NCI-H2081 (cell line): ENCODE measurements at regions not wholly inside any gene's neighbourhood (a gene's known extent, or its start where the extent isn't known, plus 50 kb on each side); places are given as distances from the start of the nearest gene placed in this dataset.

Source experiments
- DNase-seq, 2 experiments: peaks; one replicate each; lab custom pipeline; 2025; lab: John Stamatoyannopoulos, UW

DNA sequence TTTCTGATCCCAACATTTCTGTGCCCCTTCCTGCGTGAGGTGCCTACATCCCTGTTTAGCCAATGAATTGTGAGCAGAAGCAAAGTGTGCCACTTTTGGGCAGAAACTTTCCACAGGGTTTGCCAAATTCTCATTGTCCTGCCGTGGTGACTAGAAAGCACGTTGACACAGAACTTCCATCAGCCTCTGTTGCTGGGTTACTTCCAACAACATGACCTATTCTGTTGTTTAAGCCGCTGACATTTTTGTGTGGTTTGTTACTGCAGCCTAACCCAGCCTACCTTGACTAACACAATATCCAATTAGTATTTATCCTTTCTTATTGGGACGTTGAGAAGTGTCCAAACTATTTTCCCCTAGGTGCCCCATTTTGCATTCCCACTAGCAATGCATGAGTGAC lies 136.8 kb downstream of the URB2 start:
- no peak for DNase-seq

- DNase-seq: peak; percentile 85 to 91
Observed at GRCh38 chr1:229768232-229768631, 142.2 kb downstream of the URB2 start.

DNA sequence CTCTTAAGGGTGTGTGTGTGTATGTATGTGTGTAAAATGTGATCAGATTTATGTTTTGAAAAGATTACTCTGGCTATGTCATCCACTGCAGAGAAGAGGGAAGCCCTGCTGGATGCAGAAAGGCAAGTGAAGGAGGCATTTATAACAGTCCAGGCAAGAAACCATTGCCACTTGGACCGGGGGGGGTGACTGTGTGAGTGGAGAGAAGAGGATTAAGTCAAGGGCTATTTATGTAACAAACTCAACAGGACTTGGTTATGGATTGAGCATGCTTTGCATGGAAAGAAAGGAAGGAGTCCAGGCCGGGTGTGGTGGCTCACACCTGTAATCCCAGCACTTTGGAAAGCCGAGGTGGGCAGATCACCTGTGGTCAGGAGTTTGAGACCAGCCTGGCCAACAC lies 143.0 kb downstream of the URB2 start:
- no peak for DNase-seq

DNA sequence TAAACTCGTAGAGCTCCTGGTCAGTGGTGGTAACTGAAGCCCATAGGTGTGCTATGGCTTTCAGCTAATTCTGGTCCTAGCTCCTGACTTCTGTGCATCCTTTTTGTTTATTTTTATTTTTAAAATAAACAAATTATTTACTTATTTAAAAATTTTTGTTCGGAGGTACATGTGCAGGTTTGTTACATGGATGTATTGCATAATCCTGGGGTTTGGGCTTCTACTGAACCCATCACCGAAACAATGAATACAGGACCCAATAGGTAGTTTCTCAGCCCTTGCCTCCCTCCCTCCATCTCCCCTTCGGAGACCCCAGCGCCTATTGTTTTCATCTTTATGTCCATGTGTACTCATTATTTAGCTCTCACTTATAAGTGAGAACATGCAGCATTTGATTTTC lies 143.8 kb downstream of the URB2 start:
- no peak for DNase-seq

DNA sequence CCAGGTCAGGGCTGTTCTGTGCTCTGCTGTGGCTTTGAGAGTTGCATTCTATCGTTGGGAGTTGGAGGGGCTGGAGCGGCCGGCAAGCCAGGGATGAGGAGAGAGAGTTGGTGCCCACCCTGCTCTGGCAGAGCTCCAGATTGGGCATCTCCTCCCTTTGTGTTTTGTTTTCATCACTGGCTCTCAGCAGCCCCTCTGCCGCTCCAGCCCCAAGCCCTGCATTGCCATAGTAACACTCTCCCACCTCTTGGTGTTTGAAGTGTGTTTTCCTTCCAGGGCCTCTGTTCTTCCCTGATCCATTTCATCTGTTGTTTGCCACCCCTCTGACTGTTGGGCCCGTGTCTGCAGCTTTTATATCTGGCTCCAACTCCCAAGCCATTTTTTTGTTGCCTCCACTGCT lies 152.7 kb downstream of the URB2 start:
- no peak for DNase-seq

DNA sequence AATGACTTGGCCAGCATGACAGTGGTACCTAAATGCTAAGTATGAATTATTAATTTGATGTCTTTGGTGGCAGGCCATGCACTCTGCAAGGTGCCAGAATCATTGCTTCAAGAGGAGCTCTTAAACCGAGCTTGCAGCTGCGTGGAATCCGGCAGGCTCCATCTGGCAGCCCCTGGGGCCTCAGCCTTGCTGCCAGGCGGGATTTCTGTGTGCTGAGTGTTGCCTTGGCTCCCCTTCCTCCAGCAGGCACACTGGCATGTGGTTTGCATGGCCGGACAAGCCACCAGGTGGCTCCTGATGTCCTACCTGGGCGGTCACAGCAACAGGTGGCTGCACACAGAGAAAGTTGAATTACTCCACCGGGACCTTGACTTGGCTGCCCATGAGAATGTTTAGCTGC lies 155.4 kb downstream of the URB2 start:
- DNase-seq: peak; percentile 18 to 40

- DNase-seq: no peak
Observed at GRCh38 chr1:229782469-229782868, 156.4 kb downstream of the URB2 start.

GRCh38 chr1:229784834-229785233 lies 158.8 kb downstream of the URB2 start:
- DNase-seq: no peak

- DNase-seq: no peak
Observed at GRCh38 chr1:229786974-229787610, 161.0 kb downstream of the URB2 start.

DNA sequence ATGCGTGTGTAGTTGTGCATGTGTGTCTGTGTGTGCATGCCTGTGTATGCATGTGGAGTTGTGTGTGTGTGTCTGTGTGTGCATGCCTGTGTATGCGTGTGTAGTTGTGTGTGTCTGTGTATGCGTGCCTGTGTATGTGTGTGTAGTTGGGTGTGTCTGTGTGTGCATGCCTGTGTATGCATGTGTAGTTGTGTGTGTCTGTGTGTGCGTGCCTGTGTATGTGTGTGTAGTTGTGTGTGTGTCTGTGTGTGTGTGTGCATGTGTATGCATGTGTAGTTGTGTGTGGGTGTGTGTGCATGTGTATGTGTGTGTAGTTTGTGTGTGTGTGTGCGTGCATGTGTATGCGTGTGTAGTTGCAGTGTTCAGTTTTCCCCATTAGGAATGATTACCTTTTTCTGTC lies 162.0 kb downstream of the URB2 start:
- DNase-seq: no peak

DNA sequence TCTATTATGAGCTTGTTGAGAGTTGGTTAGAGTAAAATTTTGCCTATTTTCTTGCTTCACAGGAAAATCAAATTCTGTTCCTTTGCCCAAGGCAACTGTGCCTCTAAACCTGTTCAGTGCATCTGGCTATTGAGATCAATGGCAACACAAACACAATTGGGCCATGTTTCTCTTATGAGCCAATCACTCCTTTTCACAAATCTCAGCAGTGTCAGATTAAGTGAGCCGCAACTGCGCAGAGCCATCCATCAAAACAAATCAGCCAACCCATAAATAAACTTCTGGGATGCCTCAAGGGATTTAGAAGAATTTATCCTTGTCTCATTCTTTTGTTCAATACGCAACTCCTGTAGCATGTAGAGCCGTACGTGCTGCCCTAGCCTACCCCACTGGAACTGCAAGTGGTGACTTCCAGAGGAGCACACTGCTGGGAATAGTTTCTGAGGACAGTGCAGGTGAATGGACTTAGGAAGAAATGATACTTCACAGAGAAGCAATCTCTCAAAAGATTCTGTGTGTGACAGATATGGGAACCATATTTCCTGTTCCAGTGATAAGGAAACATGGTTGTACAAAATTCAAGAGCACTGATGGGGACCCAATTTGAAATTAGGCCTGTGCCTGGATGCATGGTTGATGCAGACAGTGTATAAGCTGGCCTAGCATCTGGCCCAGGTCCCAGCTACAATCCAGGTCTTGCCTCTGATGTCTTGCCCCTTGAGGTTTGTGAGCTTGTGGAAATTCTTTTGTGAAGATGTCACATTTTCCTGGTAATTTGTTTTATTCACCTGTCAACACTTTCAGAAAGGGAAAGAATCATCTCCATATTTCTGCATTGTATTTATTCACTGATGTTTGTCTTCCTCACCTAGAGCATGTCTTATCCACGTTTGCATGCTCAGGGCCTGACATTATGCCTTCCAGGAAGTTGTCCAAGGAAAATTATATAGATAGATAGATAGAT lies 166.2 kb downstream of the URB2 start:
- no peak for DNase-seq

DNA sequence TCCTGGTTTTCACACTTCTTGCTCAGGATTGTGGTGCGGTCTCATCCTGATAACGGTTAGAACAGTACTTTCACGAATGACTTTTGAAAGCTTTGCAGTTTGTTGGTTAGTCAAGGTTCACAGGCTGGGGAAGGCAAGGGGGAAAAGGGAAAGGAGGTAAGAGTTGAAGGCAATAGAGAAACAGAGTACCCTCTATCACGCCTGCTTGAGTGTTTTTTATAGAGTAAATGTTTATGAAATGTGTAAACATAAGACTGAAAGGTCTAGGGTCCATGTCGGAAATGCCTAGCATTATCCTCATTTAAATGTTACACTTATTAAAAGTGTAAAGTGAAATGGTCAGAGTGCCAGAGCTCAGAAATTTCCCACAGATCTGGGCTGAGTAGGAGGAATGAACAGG lies 167.4 kb downstream of the URB2 start:
- DNase-seq: no peak

GRCh38 chr1:229798558-229798957 lies 172.5 kb downstream of the URB2 start:
- DNase-seq: no peak

GRCh38 chr1:229803626-229804217 lies 177.7 kb downstream of the URB2 start:
- no peak for DNase-seq

DNA sequence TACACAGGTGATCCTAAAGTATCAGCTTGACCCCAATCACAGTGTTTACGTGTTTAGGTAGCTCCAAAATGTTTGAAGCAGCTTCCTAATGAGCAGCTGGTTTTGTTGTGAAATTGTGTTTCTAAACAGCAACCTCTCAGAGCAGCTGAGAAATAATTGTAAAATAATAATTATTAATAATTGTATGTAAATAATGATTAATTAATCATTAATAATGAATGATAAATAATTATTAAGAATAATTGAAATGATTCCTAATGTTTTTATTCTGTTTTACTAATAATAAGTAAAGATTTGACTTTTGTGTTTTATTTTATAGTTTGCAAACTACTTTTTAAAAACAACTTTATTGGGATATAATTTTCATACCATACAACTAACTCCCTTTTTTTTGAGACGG lies 182.2 kb downstream of the URB2 start:
- no peak for DNase-seq

DNA sequence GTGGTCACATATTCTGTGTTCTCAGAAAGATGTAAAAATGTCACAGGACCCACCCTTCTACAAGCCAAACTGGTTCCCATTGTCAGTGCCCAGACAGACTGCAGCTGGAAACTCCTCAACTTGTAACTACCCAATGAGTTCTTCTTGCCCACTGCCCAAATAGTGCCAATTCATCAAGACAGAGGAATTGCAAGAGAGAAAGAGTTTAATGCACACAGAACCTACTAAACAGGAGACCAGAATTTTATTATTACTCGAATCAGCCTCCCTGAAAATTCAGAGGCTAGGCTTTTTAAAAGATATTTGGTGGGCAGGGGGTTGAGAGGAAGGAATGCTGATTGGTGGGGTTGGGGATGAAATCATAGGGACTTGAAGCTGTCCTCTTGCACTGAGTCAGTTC lies 184.1 kb downstream of the URB2 start:
- DNase-seq: no peak

DNA sequence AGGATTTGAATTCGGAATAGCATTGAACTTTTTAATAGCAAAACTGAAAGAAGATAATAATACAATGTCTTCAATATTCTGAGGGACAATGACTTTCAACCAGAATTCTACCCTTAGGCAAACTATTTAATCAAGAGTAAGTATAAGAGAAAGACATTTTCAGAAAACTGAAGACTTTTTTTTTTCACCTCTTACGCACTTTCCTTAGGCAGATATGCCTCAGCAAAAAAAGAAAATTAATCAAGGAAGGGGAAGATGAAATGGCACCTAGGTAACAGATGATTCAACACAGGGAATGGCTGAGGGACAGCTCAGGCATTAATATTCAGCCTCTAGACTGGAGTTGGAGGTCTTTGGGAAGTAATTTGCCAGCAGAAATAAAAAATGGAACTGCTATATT lies 184.9 kb downstream of the URB2 start:
- no peak for DNase-seq

GRCh38 chr1:229812148-229812547 lies 186.1 kb downstream of the URB2 start:
- no peak for DNase-seq

GRCh38 chr1:229812693-229813092 lies 186.6 kb downstream of the URB2 start:
- no peak for DNase-seq

DNA sequence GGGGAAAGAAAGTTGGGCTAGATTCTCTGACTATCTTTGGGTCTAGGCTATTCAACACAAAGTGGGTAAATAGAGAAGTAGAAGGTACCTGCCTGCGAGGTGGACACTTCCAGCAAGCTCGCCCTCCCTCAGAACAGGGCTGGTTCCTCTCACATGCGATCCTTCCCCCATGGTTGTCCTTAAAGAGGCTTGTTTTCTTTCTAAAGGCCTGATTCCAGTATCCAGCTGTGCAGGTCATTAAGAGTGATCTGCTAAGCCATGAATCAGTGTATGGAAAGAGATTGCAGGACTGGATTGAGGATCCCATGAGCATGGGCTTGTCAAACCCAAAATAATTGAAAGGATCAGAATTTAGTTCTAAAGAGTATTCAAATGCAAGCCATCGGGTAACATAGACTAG lies 189.0 kb downstream of the URB2 start:
- DNase-seq: no peak

GRCh38 chr1:229815961-229816360 lies 189.9 kb downstream of the URB2 start:
- DNase-seq: no peak

GRCh38 chr1:229817936-229818335 lies 191.9 kb downstream of the URB2 start:
- no peak for DNase-seq

- no peak for DNase-seq
Observed at GRCh38 chr1:229819091-229819490, 193.0 kb downstream of the URB2 start.
